K562 (cell line): ENCODE measurements at regions not wholly inside any gene's neighbourhood (a gene's known extent, or its start where the extent isn't known, plus 50 kb on each side); places are given as distances from the start of the nearest gene placed in this dataset.

Experiments
- E2F1 ChIP-seq: sonication (generic); formaldehyde crosslinking; IDR thresholded peaks from 2 replicates; pipeline ENCODE4 v1.8.1; 2023; ENCODE audit warnings: mild to moderate bottlenecking, missing genetic modification reagents, moderate library complexity
- TF ChIP-seq, protein P1 (sequence below), 2 experiments: fragments of 450-650 bp; formaldehyde crosslinking in 1 of 2; IDR thresholded peaks; 2 replicates each; pipeline versions ENCODE4 v1.4.0 to v1.6.1; 2014 to 2020; ENCODE audit warnings: mild to moderate bottlenecking in 2 of 2, borderline replicate concordance in 1 of 2, low read depth in 1 of 2

GRCh38 chr4:189062047-189062820, 878.4 kb upstream of the FRG1 start (continued):
- TF ChIP-seq, protein P1, sequence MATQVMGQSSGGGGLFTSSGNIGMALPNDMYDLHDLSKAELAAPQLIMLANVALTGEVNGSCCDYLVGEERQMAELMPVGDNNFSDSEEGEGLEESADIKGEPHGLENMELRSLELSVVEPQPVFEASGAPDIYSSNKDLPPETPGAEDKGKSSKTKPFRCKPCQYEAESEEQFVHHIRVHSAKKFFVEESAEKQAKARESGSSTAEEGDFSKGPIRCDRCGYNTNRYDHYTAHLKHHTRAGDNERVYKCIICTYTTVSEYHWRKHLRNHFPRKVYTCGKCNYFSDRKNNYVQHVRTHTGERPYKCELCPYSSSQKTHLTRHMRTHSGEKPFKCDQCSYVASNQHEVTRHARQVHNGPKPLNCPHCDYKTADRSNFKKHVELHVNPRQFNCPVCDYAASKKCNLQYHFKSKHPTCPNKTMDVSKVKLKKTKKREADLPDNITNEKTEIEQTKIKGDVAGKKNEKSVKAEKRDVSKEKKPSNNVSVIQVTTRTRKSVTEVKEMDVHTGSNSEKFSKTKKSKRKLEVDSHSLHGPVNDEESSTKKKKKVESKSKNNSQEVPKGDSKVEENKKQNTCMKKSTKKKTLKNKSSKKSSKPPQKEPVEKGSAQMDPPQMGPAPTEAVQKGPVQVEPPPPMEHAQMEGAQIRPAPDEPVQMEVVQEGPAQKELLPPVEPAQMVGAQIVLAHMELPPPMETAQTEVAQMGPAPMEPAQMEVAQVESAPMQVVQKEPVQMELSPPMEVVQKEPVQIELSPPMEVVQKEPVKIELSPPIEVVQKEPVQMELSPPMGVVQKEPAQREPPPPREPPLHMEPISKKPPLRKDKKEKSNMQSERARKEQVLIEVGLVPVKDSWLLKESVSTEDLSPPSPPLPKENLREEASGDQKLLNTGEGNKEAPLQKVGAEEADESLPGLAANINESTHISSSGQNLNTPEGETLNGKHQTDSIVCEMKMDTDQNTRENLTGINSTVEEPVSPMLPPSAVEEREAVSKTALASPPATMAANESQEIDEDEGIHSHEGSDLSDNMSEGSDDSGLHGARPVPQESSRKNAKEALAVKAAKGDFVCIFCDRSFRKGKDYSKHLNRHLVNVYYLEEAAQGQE (IDR thresholded peaks at IDR 0.05; ENCODE audit: borderline replicate concordance): no peak
- TF ChIP-seq, protein P1 (CRISPR knock-in tag; IDR thresholded peaks at IDR 0.05; ENCODE audit: low read depth): no peak
- TF ChIP-seq E2F1 (CRISPR knock-in tag): no peak
- TF ChIP-seq, all 486 proteins: peak for 0
